ENCODE measurements at regions not wholly inside any gene's neighbourhood (a gene's known extent, or its start where the extent isn't known, plus 50 kb on each side); places are given as distances from the start of the nearest gene placed in this dataset.
"Not testable (repeated sequence)": the region's sequence is repeated elsewhere in the genome, so short reads cannot be mapped to it uniquely, and the experiment has no call there.

DNA sequence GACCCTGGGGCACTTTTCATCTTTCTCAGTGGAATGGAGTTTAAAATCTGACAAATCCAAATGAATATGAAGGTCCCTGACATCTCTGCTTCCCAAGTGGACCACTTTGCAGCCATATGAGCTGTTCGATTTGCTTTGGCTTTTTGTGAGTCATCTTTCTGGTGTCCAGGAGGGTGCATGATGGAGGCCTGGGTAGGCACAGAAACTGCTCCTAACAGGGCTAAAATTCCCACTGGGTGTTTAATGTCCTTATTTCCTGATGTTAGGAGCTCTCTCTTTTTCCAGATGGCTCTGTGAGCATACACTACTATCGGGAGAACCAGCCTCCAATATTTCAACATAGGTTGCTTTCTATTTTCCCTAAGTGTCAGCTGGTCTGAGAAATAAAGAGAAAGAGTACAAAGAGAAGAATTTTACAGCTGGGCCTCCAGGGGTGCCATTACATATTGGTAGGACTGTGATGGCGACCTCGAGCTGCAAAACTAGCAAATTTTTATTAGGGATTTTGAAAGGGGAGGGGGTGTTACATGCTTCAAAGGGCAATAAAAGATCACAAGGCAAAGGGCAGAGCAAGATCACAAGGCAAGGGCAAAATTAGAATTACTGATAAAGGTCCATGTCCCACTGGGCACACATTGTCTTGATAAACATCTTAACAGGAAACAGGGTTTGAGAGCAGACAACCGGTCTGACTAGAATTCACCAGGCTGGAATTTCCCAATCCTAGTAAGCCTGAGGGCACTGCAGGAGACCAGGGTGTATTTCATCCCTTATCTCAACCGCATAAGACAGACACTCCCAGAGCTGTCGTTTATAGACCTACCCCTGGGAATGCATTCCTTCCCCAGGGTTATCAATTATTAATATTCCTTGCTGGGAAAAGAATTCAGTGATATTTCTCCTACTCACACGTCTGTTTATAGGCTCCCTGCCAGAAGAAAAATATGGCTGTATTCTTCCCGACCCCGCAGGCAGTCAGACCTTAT lies 236.7 kb upstream of the SGCD start:
- not testable (repeated sequence) for DNase-seq

DNA sequence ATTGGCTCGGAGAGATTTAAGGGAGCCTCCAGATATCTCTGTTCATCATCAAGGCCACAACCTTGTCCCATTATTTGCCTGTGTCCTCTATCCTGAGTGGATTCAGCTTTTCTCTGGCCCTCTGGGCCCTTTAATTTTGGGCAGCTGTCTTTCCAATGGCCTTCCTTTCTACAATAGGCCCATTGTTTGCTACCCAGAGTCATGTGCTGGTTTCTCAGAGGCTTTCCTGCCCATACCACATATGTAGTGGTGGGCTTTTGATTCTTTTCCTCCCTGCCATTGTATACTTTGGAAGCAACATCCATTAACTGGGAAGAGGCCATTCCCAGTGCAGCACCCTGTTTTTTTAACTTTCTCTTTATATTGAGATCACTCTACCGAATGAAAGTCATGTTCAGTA lies 233.9 kb upstream of the SGCD start:
- DNase-seq = no peak

GRCh38 chr5:156094001-156094400 lies 233.0 kb upstream of the SGCD start:
- DNase-seq = peak; percentile 13

GRCh38 chr5:156095709-156096241 lies 231.2 kb upstream of the SGCD start:
- no peak for DNase-seq

GRCh38 chr5:156096259-156096658 lies 230.7 kb upstream of the SGCD start:
- no peak for DNase-seq

DNA sequence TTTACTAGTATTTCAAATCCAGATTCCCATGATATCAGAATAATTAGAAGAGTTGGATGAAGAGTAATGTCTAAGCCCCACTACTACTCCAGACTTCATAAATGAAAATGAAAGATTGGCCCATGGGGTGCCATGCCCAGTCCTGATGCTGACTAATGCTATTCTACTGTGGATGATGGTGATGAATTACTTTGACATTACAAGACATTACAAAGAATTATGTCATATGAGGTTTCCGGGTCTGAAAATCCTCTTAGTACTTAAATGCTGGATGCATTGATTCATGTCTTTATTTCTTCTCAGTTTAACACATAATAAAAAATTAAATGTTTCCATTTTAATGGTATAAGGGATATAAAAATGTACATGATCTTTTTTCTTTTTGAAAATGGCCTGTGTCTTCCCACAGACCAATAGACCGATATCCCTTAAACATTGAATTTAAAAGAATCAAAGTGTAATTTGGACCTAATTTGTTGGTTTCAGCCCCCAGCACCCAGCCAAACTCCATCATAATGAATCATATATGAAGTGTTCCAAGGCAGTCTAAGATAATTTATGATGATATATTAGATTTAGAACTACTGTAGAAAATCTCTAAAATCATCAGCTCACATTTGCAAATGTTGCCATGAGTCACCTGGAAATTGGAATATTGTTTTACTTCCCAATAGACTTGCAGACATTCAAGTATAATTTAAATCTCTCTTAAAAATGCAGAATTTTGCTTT lies 223.6 kb upstream of the SGCD start:
- DNase-seq = peak; percentile 40

DNA sequence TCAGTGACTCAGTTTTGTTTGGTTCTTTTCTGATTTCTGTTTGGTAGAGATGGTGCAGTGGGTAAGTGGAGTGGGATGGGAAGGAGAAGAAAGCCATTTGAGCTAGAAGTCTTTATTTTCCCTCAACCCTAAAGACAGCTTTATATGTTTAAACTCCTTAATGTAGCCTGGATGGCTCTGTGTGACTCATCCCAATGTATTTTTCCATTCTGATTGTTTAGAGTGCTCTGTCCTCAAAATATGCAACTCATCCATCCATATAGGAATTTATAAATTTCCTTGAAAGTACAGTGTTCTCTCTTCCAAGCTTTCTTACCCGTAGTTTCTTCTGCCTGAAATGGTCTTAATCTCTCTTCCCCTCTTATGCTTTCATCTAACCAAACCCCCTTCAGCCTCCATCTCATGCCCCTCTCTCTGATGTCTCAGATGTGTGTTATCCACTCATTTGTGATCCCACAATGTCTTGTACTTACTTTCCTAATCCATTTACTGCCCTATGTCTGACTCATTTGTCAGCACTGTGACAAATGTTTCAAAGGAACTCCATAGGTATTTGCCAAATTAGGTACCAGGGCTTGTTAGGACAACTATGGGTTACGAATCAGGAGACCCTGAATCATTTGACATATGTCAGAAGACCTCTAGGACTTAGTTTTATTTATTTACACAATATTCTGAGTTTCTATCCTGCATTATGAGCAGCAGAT lies 217.5 kb upstream of the SGCD start:
- DNase-seq = peak; percentile 31

DNA sequence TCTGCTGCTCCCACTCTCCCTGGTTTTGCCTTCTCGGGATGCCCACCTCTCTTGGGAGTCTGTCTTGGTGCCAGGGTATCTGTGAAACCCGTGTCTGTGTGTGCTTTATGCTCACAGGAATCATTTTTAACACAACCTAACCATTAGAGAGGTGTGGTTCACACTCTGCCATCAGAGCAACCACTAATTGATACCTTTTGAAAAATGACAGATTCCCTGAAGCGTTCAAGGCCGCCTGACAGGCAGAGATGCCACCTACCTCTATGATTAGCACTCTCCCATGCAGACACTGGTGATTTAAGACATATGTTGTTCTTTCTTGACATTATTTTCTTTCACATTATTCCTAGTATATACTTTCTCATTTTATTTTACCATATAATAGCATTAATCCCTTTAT lies 207.3 kb upstream of the SGCD start:
- no peak for DNase-seq

DNA sequence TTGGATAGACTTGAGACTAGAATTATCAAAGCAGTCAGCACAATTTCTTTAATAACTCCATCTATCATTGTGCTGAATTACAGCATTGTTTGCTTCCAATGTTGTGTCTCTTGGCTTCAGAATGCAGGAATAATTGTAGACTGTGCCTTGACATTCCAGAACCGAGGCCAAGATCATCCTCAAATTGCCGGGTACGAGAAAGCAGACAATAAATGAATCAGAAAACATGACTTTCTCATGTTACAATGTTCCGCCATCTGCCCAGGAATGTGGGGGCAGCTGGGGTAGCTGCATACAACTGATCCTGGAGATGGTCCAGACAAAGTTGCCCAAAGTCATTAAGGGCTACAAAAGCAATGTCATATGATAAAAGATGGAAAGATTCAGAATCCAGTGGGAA lies 206.2 kb upstream of the SGCD start:
- DNase-seq = no peak

- no peak for DNase-seq
Observed at GRCh38 chr5:156121234-156121633, 205.7 kb upstream of the SGCD start.

- no peak for DNase-seq
Observed at GRCh38 chr5:156121882-156122281, 205.1 kb upstream of the SGCD start.

GRCh38 chr5:156124708-156125107 lies 202.3 kb upstream of the SGCD start:
- DNase-seq = no peak

DNA sequence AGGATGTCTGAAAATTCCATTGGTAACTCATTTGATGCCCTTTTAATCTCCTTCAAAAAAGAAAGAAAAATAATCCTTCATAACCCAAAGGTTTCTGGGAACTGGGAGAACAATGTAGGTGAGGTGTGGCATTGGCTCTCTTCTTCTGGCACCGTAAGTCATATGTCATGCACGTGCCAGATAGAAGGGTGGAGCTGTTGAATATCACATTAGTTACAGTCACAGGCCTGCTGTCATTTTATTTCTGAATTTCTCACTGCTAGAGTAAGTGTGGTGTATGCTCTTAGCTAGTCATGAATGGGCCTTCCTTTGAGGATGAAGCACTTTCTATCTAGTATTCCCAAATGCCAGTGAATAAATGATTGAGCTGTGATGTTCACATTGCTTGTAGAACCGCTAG lies 201.8 kb upstream of the SGCD start:
- no peak for DNase-seq

DNA sequence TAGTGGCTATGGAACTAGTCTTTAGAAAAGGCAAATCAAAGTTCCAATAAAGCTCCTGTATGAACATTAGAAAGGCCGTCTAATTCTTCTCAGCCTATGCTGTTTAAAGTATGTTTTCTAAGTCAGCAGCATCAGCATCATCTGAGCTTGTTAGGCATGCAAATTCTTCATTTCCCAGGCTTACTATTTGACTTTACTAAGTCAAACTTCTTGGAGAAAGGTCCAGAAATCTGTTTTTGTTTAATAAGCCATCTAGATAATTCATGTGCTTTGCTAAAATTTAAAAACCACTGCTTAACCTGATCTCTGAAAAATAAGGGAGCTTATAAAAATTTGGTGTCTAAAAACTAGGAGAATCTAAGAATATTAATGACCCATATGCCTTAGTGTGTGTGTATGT lies 200.2 kb upstream of the SGCD start:
- no peak for DNase-seq

DNA sequence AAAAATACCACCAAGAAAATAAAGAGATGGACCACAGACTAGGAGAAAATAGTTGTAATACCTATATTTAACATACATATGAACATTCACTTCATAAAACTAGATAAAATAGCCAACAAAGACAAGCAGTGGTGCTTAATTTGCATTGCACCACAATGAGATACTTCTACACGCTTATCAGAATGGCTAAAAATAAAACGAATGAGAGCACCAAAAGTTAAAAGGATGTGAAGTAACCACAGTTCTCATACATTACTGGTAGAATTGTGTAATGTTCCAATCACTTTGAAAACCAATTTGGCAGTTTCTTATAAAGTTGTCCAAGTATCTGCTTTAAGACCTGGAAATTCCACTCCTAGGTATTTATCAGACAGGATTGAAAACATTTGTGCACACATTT lies 198.9 kb upstream of the SGCD start:
- DNase-seq = no peak

DNA sequence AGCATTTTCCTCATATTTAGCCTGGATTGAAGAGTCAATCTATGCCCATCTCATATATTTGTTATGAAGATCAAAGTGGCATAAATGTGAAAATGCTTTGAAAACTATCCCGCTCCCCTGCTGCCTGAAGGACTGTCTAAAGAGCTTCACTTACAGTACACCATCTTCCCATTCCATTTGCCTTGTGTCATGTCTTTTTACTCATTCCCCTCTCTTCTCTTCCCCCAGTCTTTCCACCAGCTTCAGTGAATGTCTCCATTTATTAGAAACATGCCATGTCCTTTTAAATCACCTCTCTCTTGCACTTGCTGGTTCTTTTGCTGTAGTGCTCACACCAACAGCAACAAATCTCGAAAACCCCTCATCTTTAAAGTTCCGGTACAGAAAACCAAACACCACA lies 192.7 kb upstream of the SGCD start:
- no peak for DNase-seq

GRCh38 chr5:156135531-156135930 lies 191.4 kb upstream of the SGCD start:
- DNase-seq = no peak

- no peak for DNase-seq
Observed at GRCh38 chr5:156137071-156137869, 189.7 kb upstream of the SGCD start.

GRCh38 chr5:156142867-156143266 lies 184.1 kb upstream of the SGCD start:
- DNase-seq = no peak

DNA sequence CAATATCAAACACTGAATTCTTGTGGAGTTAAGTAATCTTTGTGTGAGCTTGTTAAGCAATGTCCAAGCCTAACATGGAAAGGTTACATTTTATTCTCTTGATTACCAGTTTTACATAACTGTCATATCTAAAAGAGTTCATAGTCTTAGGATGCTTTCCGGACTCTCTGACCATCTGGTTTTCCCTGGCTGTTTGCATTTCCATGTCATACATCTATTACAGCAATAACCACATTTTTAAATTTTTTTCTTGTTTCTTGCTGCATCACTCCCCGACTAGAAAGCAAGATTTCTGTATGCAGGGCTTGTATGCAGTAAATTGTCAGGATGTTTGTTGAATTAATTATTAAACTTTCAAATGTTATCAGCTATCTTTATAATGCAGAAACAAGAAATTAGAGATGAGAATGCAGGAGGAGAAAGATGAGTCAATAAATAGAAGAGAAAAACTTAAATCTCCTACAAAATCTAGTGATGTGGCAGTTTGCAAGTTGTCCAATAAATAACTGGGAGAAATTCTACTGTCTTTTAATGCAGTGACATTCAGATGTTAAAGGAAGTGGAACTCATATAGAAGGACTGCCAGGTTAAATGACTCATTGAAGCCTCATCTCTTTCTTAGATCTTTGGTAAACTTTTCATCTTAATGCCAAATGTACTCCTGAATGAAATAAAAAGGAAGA lies 179.6 kb upstream of the SGCD start:
- no peak for DNase-seq

GRCh38 chr5:156147944-156148285 lies 179.0 kb upstream of the SGCD start:
- DNase-seq = no peak

DNA sequence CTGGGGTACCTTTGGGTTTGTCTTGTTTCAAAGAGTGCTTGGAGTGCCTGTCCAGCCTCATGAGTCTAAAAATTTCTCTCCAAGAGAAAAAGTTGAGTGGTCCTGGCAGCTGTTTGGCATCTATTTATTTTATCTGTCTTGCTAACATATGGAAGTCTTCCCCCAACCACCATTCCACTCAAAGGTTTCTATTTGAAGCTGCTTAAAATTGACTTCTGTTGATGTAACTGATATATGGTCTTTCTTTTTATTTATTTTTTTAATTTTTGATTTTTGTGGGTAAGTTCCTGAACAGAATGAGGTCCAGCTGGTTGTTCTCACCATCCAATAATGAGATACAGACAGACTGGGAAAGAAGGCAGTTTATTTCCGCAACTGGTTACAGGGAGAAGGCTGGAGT lies 178.7 kb upstream of the SGCD start:
- no peak for DNase-seq
